CD14-positive monocyte (primary cell): ENCODE measurements at regions not wholly inside any gene's neighbourhood (a gene's known extent, or its start where the extent isn't known, plus 50 kb on each side); places are given as distances from the start of the nearest gene placed in this dataset.

Experiments
- DNase-seq, 3 donors: peaks; one replicate each; pipeline ENCODE4 v3.0.0-alpha.2; 2011 to 2022
- H2AFZ ChIP-seq: 2 replicates; pipeline ENCODE4 v1.6.0; 2012; ENCODE audit warnings: mild to moderate bottlenecking, low read depth, low read length, inconsistent platforms; ENCODE audit not compliant: insufficient read depth, poor library complexity, severe bottlenecking
- H3K27ac ChIP-seq, 2 donors: 1 replicate in 1 of 2; 2 replicates in 1 of 2; pipeline ENCODE4 v1.5.1; 2012 to 2013; ENCODE audit warnings: low read length in 2 of 2, control low read depth in 1 of 2, inconsistent platforms in 1 of 2, low read depth in 1 of 2, mild to moderate bottlenecking in 1 of 2
- H3K27me3 ChIP-seq, 2 donors: one replicate each; pipeline versions ENCODE4 v1.6.0 to v1.6.1; 2011 to 2013; ENCODE audit warnings: low read length in 2 of 2; ENCODE audit not compliant: control insufficient read depth in 2 of 2, insufficient read depth in 2 of 2
- H3K36me3 ChIP-seq, 2 donors: replicated peaks in 1 of 2; 1 replicate in 1 of 2; 2 replicates in 1 of 2; pipeline versions ENCODE4 v1.5.1 to v1.6.1; 2012 to 2013; ENCODE audit warnings: low read length in 2 of 2, control low read depth in 1 of 2, inconsistent platforms in 1 of 2, mild to moderate bottlenecking in 1 of 2; ENCODE audit not compliant: insufficient read depth in 2 of 2, control insufficient read depth in 1 of 2
- H3K4me1 ChIP-seq, 2 donors: 1 replicate in 1 of 2; 2 replicates in 1 of 2; pipeline versions ENCODE4 v1.5.1 to v1.6.1; 2012 to 2013; ENCODE audit warnings: low read length in 2 of 2, control low read depth in 1 of 2, inconsistent platforms in 1 of 2, mild to moderate bottlenecking in 1 of 2, moderate library complexity in 1 of 2; ENCODE audit not compliant: insufficient read depth in 2 of 2, control insufficient read depth in 1 of 2
- H3K4me2 ChIP-seq: replicated peaks from 2 replicates; pipeline ENCODE3; 2012; ENCODE audit warnings: low read length, moderate library complexity, mild to moderate bottlenecking; ENCODE audit not compliant: poor library complexity, severe bottlenecking; ENCODE audit errors: extremely low read depth
- H3K4me3 ChIP-seq, 3 experiments: fragments of 200-600 bp in 1 of 3; sonication (generic) in 1 of 3; replicated peaks in 1 of 3; 1 replicate in 2 of 3; 2 replicates in 1 of 3; pipeline ENCODE4 v1.5.1; 2011 to 2013; ENCODE audit warnings: low read length in 3 of 3, mild to moderate bottlenecking in 3 of 3, control low read depth in 2 of 3, low read depth in 2 of 3, inconsistent platforms in 1 of 3, moderate library complexity in 1 of 3
- H3K79me2 ChIP-seq: 2 replicates; pipeline ENCODE4 v1.6.0; 2012; ENCODE audit warnings: mild to moderate bottlenecking, control low read depth, inconsistent platforms, low read length, moderate library complexity; ENCODE audit not compliant: insufficient read depth
- H3K9ac ChIP-seq: 2 replicates; pipeline ENCODE4 v1.6.0; 2017; ENCODE audit warnings: low read length, mild to moderate bottlenecking; ENCODE audit not compliant: insufficient read depth, poor library complexity, severe bottlenecking
- H3K9me3 ChIP-seq, 2 donors: replicated peaks in 1 of 2; 1 replicate in 1 of 2; 2 replicates in 1 of 2; pipeline versions ENCODE4 v1.5.1 to v1.6.1; 2012 to 2013; ENCODE audit warnings: low read length in 2 of 2, control low read depth in 1 of 2; ENCODE audit not compliant: control insufficient read depth in 1 of 2, insufficient read depth in 1 of 2
- H4K20me1 ChIP-seq: 2 replicates; pipeline ENCODE4 v1.6.0; 2012; ENCODE audit warnings: mild to moderate bottlenecking, low read length, control low read depth, moderate library complexity; ENCODE audit not compliant: insufficient read depth
- H3K27ac Mint-ChIP-seq, 7 donors: one replicate each; pipeline ENCODE4 v1.8.0; 2020; ENCODE audit warnings: mild to moderate bottlenecking in 7 of 7, mixed read lengths in 7 of 7, moderate library complexity in 6 of 7, inconsistent platforms in 2 of 7
- H3K27me3 Mint-ChIP-seq, 3 donors: one replicate each; pipeline ENCODE4 v1.8.0; 2021 to 2022; ENCODE audit warnings: low read depth in 3 of 3, mild to moderate bottlenecking in 3 of 3, mixed read lengths in 3 of 3, moderate library complexity in 3 of 3, inconsistent platforms in 1 of 3
- H3K36me3 Mint-ChIP-seq, 2 donors: one replicate each; pipeline ENCODE4 v1.8.0; 2020; ENCODE audit warnings: mixed read lengths in 2 of 2, inconsistent platforms in 1 of 2, mild to moderate bottlenecking in 1 of 2
- H3K4me1 Mint-ChIP-seq: one replicate; pipeline ENCODE4 v1.8.0; 2020; ENCODE audit warnings: mild to moderate bottlenecking, mixed read lengths
- H3K4me3 Mint-ChIP-seq, 2 donors: one replicate each; pipeline ENCODE4 v1.8.0; 2020; ENCODE audit warnings: mild to moderate bottlenecking in 2 of 2, mixed read lengths in 2 of 2, moderate library complexity in 1 of 2
- H3K9me3 Mint-ChIP-seq, 7 donors: one replicate each; pipeline ENCODE4 v1.8.0; 2020 to 2022; ENCODE audit warnings: mixed read lengths in 7 of 7, mild to moderate bottlenecking in 6 of 7, moderate library complexity in 6 of 7, inconsistent platforms in 2 of 7
- CTCF ChIP-seq: fragments of 200-600 bp; IDR thresholded peaks from one replicate; pipeline ENCODE4 v1.8.0; 2022; ENCODE audit warnings: antibody characterized with exemption, mild to moderate bottlenecking
- WGBS: methylation state at CpG from one replicate; pipeline ENCODE4 v1.1.5; 2013; ENCODE audit warnings: missing lambda C conversion rate; ENCODE audit not compliant: insufficient coverage; 5-methylcytosine and 5-hydroxymethylcytosine counted together
- intact Hi-C, 2 donors: fragments of 100-400 bp; cut with micrococcal nuclease; formaldehyde crosslinking; loops; one replicate each; pipeline versions ENCODE4 v1.15.0 to v1.15.1; 2023

GRCh38 chr16:5870886-5871691, 773.5 kb upstream of the EEF2KMT start:
- TF ChIP-seq CTCF: no peak
- H3K4me1 Mint-ChIP-seq: no peaks in the 10 kb centered on the region
- H4K20me1 ChIP-seq: no peaks in the 10 kb centered on the region
- intact Hi-C loops: no loop called here
- H3K27me3 Mint-ChIP-seq: peaks cover 0 to 2% (median 0%) of the 10 kb centered on the region in 3 donors
- H3K9me3 ChIP-seq: no peaks in the 10 kb centered on the region
- H3K36me3 Mint-ChIP-seq: no peaks in the 10 kb centered on the region
- no peaks in the 10 kb centered on the region for H3K27me3 ChIP-seq
- WGBS: 6% methylated on average over 5 of the region's 11 CpGs
- no peak overlapping the region for H3K9ac ChIP-seq
- no peak overlapping the region for H3K27ac ChIP-seq
- H2AFZ ChIP-seq: no peak overlapping the region
- no peak overlapping the region for H3K4me2 ChIP-seq
- no peak overlapping the region for H3K4me3 Mint-ChIP-seq
- H3K79me2 ChIP-seq: no peaks in the 10 kb centered on the region
- H3K4me3 ChIP-seq: no peak overlapping the region
- H3K4me1 ChIP-seq: no peaks in the 10 kb centered on the region
- peaks cover 2 to 21% (median 6%) of the 10 kb centered on the region in 7 donors for H3K9me3 Mint-ChIP-seq
- H3K27ac Mint-ChIP-seq: peak overlapping the region in 1 of 7 donors; percentile 44
- H3K36me3 ChIP-seq: no peaks in the 10 kb centered on the region
- no peak for DNase-seq

- H3K4me1 Mint-ChIP-seq: no peaks in the 10 kb centered on the region
- H3K36me3 ChIP-seq: no peaks in the 10 kb centered on the region
- H3K27me3 ChIP-seq: no peaks in the 10 kb centered on the region
- H2AFZ ChIP-seq: no peak overlapping the region
- H3K27ac ChIP-seq: no peak overlapping the region
- H3K4me3 Mint-ChIP-seq: no peak overlapping the region
- intact Hi-C loops: no loop called here
- 76% methylated on average over 6 of the region's 7 CpGs for WGBS
- H3K79me2 ChIP-seq: no peaks in the 10 kb centered on the region
- H4K20me1 ChIP-seq: no peaks in the 10 kb centered on the region
- H3K9me3 Mint-ChIP-seq: peaks cover 0 to 21% (median 2%) of the 10 kb centered on the region in 7 donors
- no peak overlapping the region for H3K9ac ChIP-seq
- no peak overlapping the region for H3K4me3 ChIP-seq
- peaks cover 0 to 4% of the 10 kb centered on the region in 2 donors for H3K9me3 ChIP-seq
- H3K4me1 ChIP-seq: no peaks in the 10 kb centered on the region
- H3K36me3 Mint-ChIP-seq: no peaks in the 10 kb centered on the region
- no peak for DNase-seq
- H3K27ac Mint-ChIP-seq: no peak overlapping the region
- H3K27me3 Mint-ChIP-seq: peaks cover 0 to 2% (median 0%) of the 10 kb centered on the region in 3 donors
- no peak overlapping the region for H3K4me2 ChIP-seq
- TF ChIP-seq CTCF: no peak
Observed at GRCh38 chr16:5867250-5867649, 769.7 kb upstream of the EEF2KMT start.
